WERI-Rb-1 (cell line): ENCODE measurements at regions not wholly inside any gene's neighbourhood (a gene's known extent, or its start where the extent isn't known, plus 50 kb on each side); places are given as distances from the start of the nearest gene placed in this dataset.

ENCODE experiments used
- DNase-seq: peaks from one replicate; pipeline ENCODE4 v3.0.0-alpha.2; 2020
- H3K27ac ChIP-seq: fragments of 250-450 bp; sonication (Bioruptor Pico); 2 replicates; pipeline ENCODE4 v1.5.1; 2020; ENCODE audit warnings: mild to moderate bottlenecking, moderate library complexity
- H3K27me3 ChIP-seq: fragments of 250-450 bp; sonication (Bioruptor Pico); 2 replicates; pipeline ENCODE4 v1.5.1; 2021; ENCODE audit warnings: mild to moderate bottlenecking, low read depth, moderate library complexity; ENCODE audit not compliant: insufficient read depth, severe bottlenecking
- H3K36me3 ChIP-seq: fragments of 250-450 bp; sonication (Bioruptor Pico); 2 replicates; pipeline ENCODE4 v1.5.1; 2020; ENCODE audit warnings: mild to moderate bottlenecking, moderate library complexity
- H3K4me3 ChIP-seq: 2 replicates; pipeline ENCODE4 v1.5.1; 2011; ENCODE audit warnings: low read depth, mild to moderate bottlenecking, control low read depth, low read length
- H3K9me3 ChIP-seq: fragments of 250-450 bp; sonication (Bioruptor Pico); 2 replicates; pipeline ENCODE4 v1.5.1; 2021; ENCODE audit warnings: mild to moderate bottlenecking, moderate library complexity; ENCODE audit not compliant: severe bottlenecking
- TF ChIP-seq, protein P1 (sequence below): IDR thresholded peaks from 2 replicates; pipeline ENCODE4 v1.5.1; 2011; ENCODE audit warnings: low read depth, mild to moderate bottlenecking, control low read depth, inconsistent platforms, low read length

DNA sequence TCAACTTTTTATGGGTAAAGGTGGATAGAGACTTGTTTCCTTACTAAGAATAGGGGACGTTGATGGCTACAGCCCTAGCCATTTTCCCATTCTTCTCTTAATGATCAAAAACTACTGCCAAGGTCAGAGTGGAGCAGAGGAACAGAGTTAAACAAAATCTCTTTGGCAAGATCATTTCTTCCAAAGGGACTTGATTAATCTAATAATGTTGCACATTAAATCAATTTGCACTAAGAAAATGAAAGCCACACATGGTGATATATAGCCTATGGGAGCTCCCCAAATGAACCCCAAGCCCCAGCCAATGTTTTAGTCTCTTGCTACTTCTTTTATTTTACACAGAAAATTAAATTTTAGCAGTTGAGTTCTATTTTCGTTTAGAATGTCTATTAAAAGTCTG lies 954.5 kb upstream of the SOX9 start:
- H3K9me3 ChIP-seq, result no peaks in the 10 kb centered on the region
- H3K27ac ChIP-seq, result no peak overlapping the region
- no peaks in the 10 kb centered on the region for H3K36me3 ChIP-seq
- H3K27me3 ChIP-seq, result peaks cover 44% of the 10 kb centered on the region
- no peak for DNase-seq
- TF ChIP-seq, protein P1, sequence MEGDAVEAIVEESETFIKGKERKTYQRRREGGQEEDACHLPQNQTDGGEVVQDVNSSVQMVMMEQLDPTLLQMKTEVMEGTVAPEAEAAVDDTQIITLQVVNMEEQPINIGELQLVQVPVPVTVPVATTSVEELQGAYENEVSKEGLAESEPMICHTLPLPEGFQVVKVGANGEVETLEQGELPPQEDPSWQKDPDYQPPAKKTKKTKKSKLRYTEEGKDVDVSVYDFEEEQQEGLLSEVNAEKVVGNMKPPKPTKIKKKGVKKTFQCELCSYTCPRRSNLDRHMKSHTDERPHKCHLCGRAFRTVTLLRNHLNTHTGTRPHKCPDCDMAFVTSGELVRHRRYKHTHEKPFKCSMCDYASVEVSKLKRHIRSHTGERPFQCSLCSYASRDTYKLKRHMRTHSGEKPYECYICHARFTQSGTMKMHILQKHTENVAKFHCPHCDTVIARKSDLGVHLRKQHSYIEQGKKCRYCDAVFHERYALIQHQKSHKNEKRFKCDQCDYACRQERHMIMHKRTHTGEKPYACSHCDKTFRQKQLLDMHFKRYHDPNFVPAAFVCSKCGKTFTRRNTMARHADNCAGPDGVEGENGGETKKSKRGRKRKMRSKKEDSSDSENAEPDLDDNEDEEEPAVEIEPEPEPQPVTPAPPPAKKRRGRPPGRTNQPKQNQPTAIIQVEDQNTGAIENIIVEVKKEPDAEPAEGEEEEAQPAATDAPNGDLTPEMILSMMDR, result no peak
- H3K4me3 ChIP-seq, result no peak overlapping the region

DNA sequence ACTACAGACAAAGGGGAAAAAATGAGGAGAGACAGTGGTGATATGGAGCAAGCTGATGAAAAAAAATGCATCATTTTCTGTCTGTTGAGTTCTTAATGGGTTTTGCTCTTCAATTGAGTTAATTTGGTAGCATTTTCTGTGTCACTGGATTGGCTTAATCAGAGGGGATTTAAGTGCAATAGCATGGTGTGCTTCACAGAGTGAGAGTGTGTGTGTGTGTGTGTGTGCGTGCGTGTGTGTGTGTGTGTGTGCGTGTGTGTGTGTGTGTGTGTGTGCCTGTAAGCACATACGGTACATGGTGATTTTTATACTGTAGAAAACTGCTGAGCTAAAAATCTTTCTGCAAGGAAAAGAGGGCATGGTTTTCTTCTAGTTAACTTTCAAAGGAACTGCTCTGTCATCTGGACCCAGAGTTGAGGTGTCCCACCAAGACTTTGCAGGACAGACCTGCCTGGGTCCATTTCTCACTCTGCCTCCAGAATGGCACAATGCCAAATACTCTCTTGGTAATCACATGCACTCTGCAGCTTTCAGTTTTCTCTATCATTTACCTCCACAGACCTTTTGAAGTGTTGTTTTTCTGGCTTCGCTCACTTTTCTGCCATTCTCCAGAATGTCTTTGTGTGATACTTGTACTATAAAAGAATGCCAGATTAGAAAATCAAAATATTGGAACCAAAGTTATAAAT lies 952.6 kb upstream of the SOX9 start:
- H3K36me3 ChIP-seq, result no peaks in the 10 kb centered on the region
- no peak for DNase-seq
- H3K27me3 ChIP-seq, result peaks cover 52% of the 10 kb centered on the region
- no peak overlapping the region for H3K4me3 ChIP-seq
- TF ChIP-seq, protein P1, result no peak
- no peak overlapping the region for H3K27ac ChIP-seq
- no peaks in the 10 kb centered on the region for H3K9me3 ChIP-seq

GRCh38 chr17:71170070-71170469 lies 950.8 kb upstream of the SOX9 start:
- no peaks in the 10 kb centered on the region for H3K9me3 ChIP-seq
- no peaks in the 10 kb centered on the region for H3K36me3 ChIP-seq
- H3K27me3 ChIP-seq, result peaks cover 52% of the 10 kb centered on the region
- DNase-seq, result no peak
- no peak overlapping the region for H3K27ac ChIP-seq
- TF ChIP-seq, protein P1, result no peak
- H3K4me3 ChIP-seq, result no peak overlapping the region

DNA sequence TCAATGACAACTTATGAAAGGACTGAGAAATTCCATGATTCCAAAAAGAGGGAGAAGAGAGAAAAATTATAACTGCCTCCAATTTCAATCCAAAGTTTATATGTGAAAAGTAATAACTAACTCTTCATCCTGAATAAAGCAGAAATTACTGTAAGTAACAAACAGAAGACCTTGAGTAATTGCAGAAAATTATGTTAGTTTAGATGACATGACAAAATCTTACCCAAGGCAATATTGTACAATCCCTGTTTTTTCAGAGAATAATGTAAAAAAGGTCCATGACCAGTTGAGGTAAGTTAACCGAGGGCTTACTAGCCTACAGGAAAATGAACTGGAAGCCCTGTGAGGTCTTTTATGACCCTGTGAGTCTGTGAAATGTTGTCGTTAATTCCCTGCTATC lies 949.5 kb upstream of the SOX9 start:
- Histone ChIP-seq H3K9me3 (no peaks in the 10 kb centered on the region), H3K27ac (no peak overlapping the region), H3K4me3 (no peak overlapping the region), H3K36me3 (no peaks in the 10 kb centered on the region), H3K27me3 (peaks cover 52% of the 10 kb centered on the region)
- TF ChIP-seq, protein P1, result no peak
- no peak for DNase-seq

DNA sequence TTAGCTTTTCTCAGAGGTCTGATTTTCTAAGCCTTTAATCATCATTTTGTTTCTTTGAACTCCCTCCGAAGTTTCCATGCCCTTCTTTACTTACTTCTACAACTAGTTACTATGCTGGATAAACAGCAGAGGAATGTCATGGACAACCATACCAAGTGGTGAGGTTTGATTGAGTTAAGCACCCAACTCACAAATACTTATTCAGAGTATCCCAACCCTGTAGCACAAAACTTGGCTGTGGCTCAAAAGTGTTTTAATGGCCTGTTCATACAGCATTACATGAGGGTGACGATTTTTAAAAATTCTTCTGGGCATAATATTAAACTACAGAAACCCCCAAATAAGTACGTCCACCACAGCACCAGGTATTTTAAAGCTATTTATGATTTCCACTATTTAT lies 946.8 kb upstream of the SOX9 start:
- Histone ChIP-seq H3K4me3 (no peak overlapping the region), H3K27ac (no peak overlapping the region), H3K9me3 (no peaks in the 10 kb centered on the region), H3K27me3 (peaks cover 53% of the 10 kb centered on the region), H3K36me3 (no peaks in the 10 kb centered on the region)
- no peak for DNase-seq
- TF ChIP-seq, protein P1, result no peak

- Histone ChIP-seq H3K9me3 (no peaks in the 10 kb centered on the region), H3K27me3 (peaks cover 46% of the 10 kb centered on the region), H3K27ac (no peak overlapping the region), H3K36me3 (no peaks in the 10 kb centered on the region), H3K4me3 (no peak overlapping the region)
- no peak for DNase-seq
- TF ChIP-seq, protein P1, result no peak
Observed at GRCh38 chr17:71176331-71176730, 944.5 kb upstream of the SOX9 start.
